ENCODE measurements at regions not wholly inside any gene's neighbourhood (a gene's known extent, or its start where the extent isn't known, plus 50 kb on each side); places are given as distances from the start of the nearest gene placed in this dataset.
A peak's percentile ranks its signal among the peaks of the same experiment; 100 is the strongest.
"Not testable (repeated sequence)": the region's sequence is repeated elsewhere in the genome, so short reads cannot be mapped to it uniquely, and the experiment has no call there.

GRCh38 chr2:90297701-90298100, 1606.2 kb downstream of the RPIA start:
- H3K27me3 ChIP-seq (replicated peaks in 1 of 7); H3K4me3 ChIP-seq; DNase-seq; H3K36me3 ChIP-seq; intact Hi-C loops (cut with DNase I; ENCODE audit: low total_unique reads); H3K27ac ChIP-seq; H3K4me1 ChIP-seq: not testable (repeated sequence)
- H3K9me3 ChIP-seq, result peaks cover 0 to 13% (median 2%) of the 10 kb centered on the region in 8 donors
- 60 to 92% (median 83%) methylated on average over 1 to 2 of the region's 2 CpGs for WGBS, 5 donors

GRCh38 chr2:90298126-90298755, 1606.8 kb downstream of the RPIA start:
- H3K27ac ChIP-seq; H3K36me3 ChIP-seq; H3K27me3 ChIP-seq (replicated peaks in 1 of 7); H3K4me1 ChIP-seq; intact Hi-C loops (cut with DNase I; ENCODE audit: low total_unique reads); H3K4me3 ChIP-seq: not testable (repeated sequence)
- WGBS, 5 donors, result 82 to 100% (median 91%) methylated on average over 1 of the region's 1 CpG
- peaks cover 0 to 13% (median 2%) of the 10 kb centered on the region in 8 donors for H3K9me3 ChIP-seq
- DNase-seq, result peak; percentile 60

GRCh38 chr2:90298983-90299382, 1607.5 kb downstream of the RPIA start:
- 62 to 86% (median 77%) methylated on average over 2 of the region's 5 CpGs for WGBS, 5 donors
- H3K27me3 ChIP-seq (replicated peaks in 1 of 7); H3K36me3 ChIP-seq; H3K4me3 ChIP-seq; DNase-seq; H3K4me1 ChIP-seq; intact Hi-C loops (cut with DNase I; ENCODE audit: low total_unique reads); H3K27ac ChIP-seq: not testable (repeated sequence)
- peaks cover 0 to 10% (median 2%) of the 10 kb centered on the region in 8 donors for H3K9me3 ChIP-seq

- intact Hi-C loops (cut with DNase I; ENCODE audit: low total_unique reads); H3K9me3 ChIP-seq; H3K36me3 ChIP-seq; H3K27ac ChIP-seq; DNase-seq; H3K4me1 ChIP-seq: not testable (repeated sequence)
- peaks cover 0 to 28% (median 7%) of the 10 kb centered on the region in 7 donors for H3K27me3 ChIP-seq (replicated peaks in 1 of 7)
- 5 to 19% (median 9%) methylated on average over 18 to 29 of the region's 29 CpGs for WGBS, 5 donors
- H3K4me3 ChIP-seq, result peak overlapping the region in 3 of 8 donors; percentile 34 to 61 (median 35)
Observed at GRCh38 chr2:90322982-90323381, 1631.5 kb downstream of the RPIA start.

DNA sequence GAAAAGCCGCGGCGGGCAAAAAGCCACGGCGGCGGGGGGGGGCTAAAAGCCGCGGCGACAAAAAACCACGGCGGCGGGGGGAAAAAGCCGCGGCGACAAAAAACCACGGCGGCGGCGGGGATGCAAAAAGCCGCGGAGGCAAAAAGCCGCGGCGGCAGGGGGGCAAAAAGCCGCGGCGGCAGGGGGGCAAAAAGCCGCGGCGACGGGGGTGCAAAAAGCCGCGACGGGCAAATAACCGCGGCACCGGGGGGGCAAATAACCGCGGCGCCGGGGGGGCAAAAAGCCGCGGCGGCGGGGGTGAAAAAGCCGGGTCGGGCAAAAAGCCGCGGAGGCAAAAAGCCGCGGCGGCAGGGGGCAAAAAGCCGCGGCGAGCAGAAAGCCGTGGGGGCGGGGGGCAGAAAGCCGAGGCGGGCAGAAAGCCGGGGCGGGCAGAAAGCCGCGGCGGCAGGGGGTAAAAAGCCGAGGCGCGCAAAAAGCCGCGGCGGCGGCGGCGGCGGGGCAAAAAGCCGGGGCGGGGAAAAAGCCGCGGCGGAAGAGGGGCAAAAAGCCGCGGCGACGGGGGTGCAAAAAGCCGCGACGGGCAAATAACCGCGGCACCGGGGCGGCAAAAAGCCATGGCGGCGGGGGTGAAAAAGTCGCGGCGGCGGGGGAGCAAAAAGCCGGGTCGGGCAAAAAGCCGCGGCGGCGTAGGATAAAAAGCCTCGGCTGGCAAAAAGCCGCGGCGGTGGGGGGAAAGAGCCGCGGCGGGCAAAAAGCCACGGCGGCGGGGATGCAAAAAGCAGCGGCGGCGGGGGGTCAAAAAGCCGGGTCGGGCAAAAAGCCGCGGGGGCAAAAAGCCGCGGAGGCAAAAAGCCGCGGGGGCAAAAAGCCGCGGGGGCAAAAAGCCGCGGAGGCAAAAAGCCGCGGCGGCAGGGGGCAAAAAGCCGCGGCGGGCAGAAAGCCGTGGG, 1632.4 kb downstream of the RPIA start:
- peak overlapping the region in 3 of 8 donors; percentile 34 to 61 (median 35) for H3K4me3 ChIP-seq

GRCh38 chr2:90324672-90325071, 1633.2 kb downstream of the RPIA start:
- Histone ChIP-seq H3K4me3 (peak overlapping the region in 4 of 8 donors; percentile 16 to 61 (median 34)), H3K27me3 (replicated peaks in 1 of 7) (peaks cover 0 to 28% (median 7%) of the 10 kb centered on the region in 7 donors)
- H3K27ac ChIP-seq; H3K9me3 ChIP-seq; intact Hi-C loops (cut with DNase I; ENCODE audit: low total_unique reads); H3K4me1 ChIP-seq; H3K36me3 ChIP-seq: not testable (repeated sequence)
- peak; percentile 61 for DNase-seq
- WGBS, 5 donors, result 0 to 4% (median 1%) methylated on average over 12 to 34 of the region's 59 CpGs

More for the DNA sequence above, 1632.4 kb downstream of the RPIA start:
- peak; percentile 75 for DNase-seq
- H3K36me3 ChIP-seq; H3K9me3 ChIP-seq; H3K4me1 ChIP-seq; H3K27ac ChIP-seq; intact Hi-C loops (cut with DNase I; ENCODE audit: low total_unique reads): not testable (repeated sequence)
- H3K27me3 ChIP-seq (replicated peaks in 1 of 7), result peaks cover 0 to 28% (median 7%) of the 10 kb centered on the region in 7 donors
- WGBS, 5 donors, result 0 to 10% (median 3%) methylated on average over 26 to 121 of the region's 134 CpGs

- 1 to 16% (median 4%) methylated on average over 22 to 65 of the region's 74 CpGs for WGBS, 5 donors
- H3K9me3 ChIP-seq; H3K4me1 ChIP-seq; intact Hi-C loops (cut with DNase I; ENCODE audit: low total_unique reads); H3K27ac ChIP-seq; H3K36me3 ChIP-seq: not testable (repeated sequence)
- peak; percentile 45 for DNase-seq
- peak overlapping the region in 1 of 8 donors; percentile 21 for H3K4me3 ChIP-seq
- H3K27me3 ChIP-seq (replicated peaks in 1 of 7), result peaks cover 0 to 28% (median 7%) of the 10 kb centered on the region in 7 donors
Observed at GRCh38 chr2:90325796-90326353, 1634.4 kb downstream of the RPIA start.

DNA sequence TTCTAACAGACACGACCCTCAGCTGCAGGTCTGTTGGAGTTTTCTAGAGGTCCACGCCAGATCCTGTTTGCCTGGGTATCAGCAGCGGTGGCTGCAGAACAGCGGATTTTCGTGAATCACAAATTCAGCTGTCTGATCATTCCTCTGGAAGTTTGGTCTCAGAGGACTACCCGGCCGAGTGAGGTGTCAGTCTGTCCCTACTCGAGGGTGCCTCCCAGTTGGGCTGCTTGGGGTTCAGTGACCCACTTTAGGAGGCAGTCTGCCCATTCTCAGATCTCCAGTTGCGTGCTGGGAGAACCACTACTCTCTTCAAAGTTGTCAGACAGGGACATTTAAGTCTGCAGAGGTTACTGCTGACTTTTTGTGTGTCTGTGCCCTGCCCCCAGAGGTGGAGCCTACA, 1664.1 kb downstream of the RPIA start:
- peak; percentile 58 for DNase-seq
- H3K9me3 ChIP-seq; intact Hi-C loops (cut with DNase I; ENCODE audit: low total_unique reads); H3K4me3 ChIP-seq; H3K27me3 ChIP-seq (replicated peaks in 1 of 7); H3K4me1 ChIP-seq; H3K27ac ChIP-seq; H3K36me3 ChIP-seq: not testable (repeated sequence)
- 67 to 79% (median 69%) methylated on average over 3 to 8 of the region's 9 CpGs for WGBS, 5 donors

GRCh38 chr2:90359344-90359743, 1667.9 kb downstream of the RPIA start:
- not testable (repeated sequence) for DNase-seq

GRCh38 chr2:90359887-90360730, 1668.6 kb downstream of the RPIA start:
- H3K27ac ChIP-seq; intact Hi-C loops (cut with DNase I; ENCODE audit: low total_unique reads); H3K36me3 ChIP-seq; H3K4me1 ChIP-seq; H3K4me3 ChIP-seq; H3K9me3 ChIP-seq: not testable (repeated sequence)
- peak; percentile 39 for DNase-seq
- 10 to 35% (median 13%) methylated on average over 57 to 69 of the region's 93 CpGs for WGBS, 5 donors
- peaks cover 0 to 13% (median 0%) of the 10 kb centered on the region in 7 donors for H3K27me3 ChIP-seq (replicated peaks in 1 of 7)

More at GRCh38 chr2:90359344-90359743, 1667.9 kb downstream of the RPIA start:
- H3K4me1 ChIP-seq; H3K27ac ChIP-seq; H3K9me3 ChIP-seq; H3K36me3 ChIP-seq; H3K4me3 ChIP-seq; intact Hi-C loops (cut with DNase I; ENCODE audit: low total_unique reads): not testable (repeated sequence)
- peaks cover 0 to 13% (median 0%) of the 10 kb centered on the region in 7 donors for H3K27me3 ChIP-seq (replicated peaks in 1 of 7)
- 66 to 94% (median 77%) methylated on average over 4 to 11 of the region's 15 CpGs for WGBS, 5 donors
